ENCODE measurements at regions not wholly inside any gene's neighbourhood (a gene's known extent, or its start where the extent isn't known, plus 50 kb on each side); places are given as distances from the start of the nearest gene placed in this dataset.

GRCh38 chr14:38808734-38809455, 294.1 kb downstream of the SEC23A start:
- H3K36me3 ChIP-seq (ENCODE audit: control insufficient read depth in 2 of 4, insufficient read depth in 4 of 4, low read length in 3 of 4): no peaks in the 10 kb centered on the region
- H3K79me1 ChIP-seq (ENCODE audit: low read depth, low read length): no peaks in the 10 kb centered on the region
- TF ChIP-seq SUZ12 (IDR thresholded peaks at IDR 0.05; ENCODE audit: low read length): no peak
- peak in 2 of 3 experiments; percentile 14 to 43; a peak in 2 of 4 replicates for TF ChIP-seq CTCF (IDR thresholded peaks at IDR 0.05; ENCODE audit: control extremely low read depth in 1 of 3, insufficient read depth in 1 of 3, low read depth in 1 of 3, low read length in 3 of 3)
- H4K20me1 ChIP-seq (replicated peaks in 1 of 2; ENCODE audit: control insufficient read depth in 1 of 2, insufficient read depth in 2 of 2, low read length in 2 of 2): no peaks in the 10 kb centered on the region
- H2BK120ac ChIP-seq (replicated peaks; ENCODE audit: low read depth, low read length): no peak overlapping the region
- no peak overlapping the region for H3K4ac ChIP-seq (replicated peaks; ENCODE audit: insufficient read length, low read depth, low read length)
- H3K4me1 ChIP-seq (replicated peaks in 1 of 4; ENCODE audit: control insufficient read depth in 3 of 4, insufficient read depth in 4 of 4, low read length in 3 of 4): no peaks in the 10 kb centered on the region; a peak in 1 of 7 replicates
- H4K91ac ChIP-seq (replicated peaks; ENCODE audit: insufficient read length, low read length): no peak overlapping the region
- FAIRE-seq: no peak
- H2BK20ac ChIP-seq (ENCODE audit: low read length): no peak overlapping the region
- H2AFZ ChIP-seq (ENCODE audit: low read length): peak overlapping the region; percentile 65; the same call in 1 of the 2 replicates
- H3K4me3 ChIP-seq (ENCODE audit: extremely low read depth in 1 of 4, insufficient read depth in 2 of 4, low read depth in 3 of 4, low read length in 4 of 4): no peak overlapping the region
- no peaks in the 10 kb centered on the region for H3K27me3 ChIP-seq (replicated peaks in 1 of 4; ENCODE audit: control insufficient read depth in 3 of 4, extremely low read depth in 1 of 4, insufficient read depth in 3 of 4, low read length in 3 of 4)
- no peak overlapping the region for H2BK15ac ChIP-seq (ENCODE audit: low read length)
- ChIA-PET POLR2A (ENCODE audit: partially characterized antibody) (no interaction called here), CTCF (ENCODE audit: partially characterized antibody) (interaction anchor here (0.7 to 2.9 kb wide), 22 partner anchors 10 to 273 kb away, joined by 3 to 18 read pairs (median 4); no protein-coding TSS in a partner anchor)
- 89% methylated on average over 7 of the region's 7 CpGs; no CpG with 5 or more reads in 1 of the 2 experiments for WGBS, 2 experiments (ENCODE audit: extremely low coverage in 1 of 2, insufficient coverage in 1 of 2, insufficient read length in 1 of 2, insufficient replicate concordance in 2 of 2, low coverage in 1 of 2, low lambda C conversion rate in 2 of 2, missing lambda C conversion rate in 1 of 2)
- H3K14ac ChIP-seq (ENCODE audit: insufficient read length): no peak overlapping the region
- peak in 1 of 2 experiments; percentile 60 for DNase-seq (ENCODE audit: low read depth in 1 of 2, low spot score in 2 of 2)
- H2BK5ac ChIP-seq (ENCODE audit: low read depth, low read length): no peak overlapping the region
- H4K5ac ChIP-seq (ENCODE audit: insufficient read length, low read depth, low read length): no peak overlapping the region
- H3K9ac ChIP-seq (replicated peaks in 1 of 4; ENCODE audit: extremely low read depth in 1 of 4, low read depth in 3 of 4, low read length in 3 of 4): no peak overlapping the region
- H2BK12ac ChIP-seq (ENCODE audit: low read depth, low read length): 0 out of 2 replicates have a peak overlapping the region, but pooled peaks have one; percentile 55
- H2AK5ac ChIP-seq (ENCODE audit: low read depth, low read length): no peak overlapping the region
- no peaks in the 10 kb centered on the region for H3K23me2 ChIP-seq (ENCODE audit: low read depth, low read length)
- peak overlapping the region; percentile 57; the same call in 1 of the 2 replicates for H4K8ac ChIP-seq (ENCODE audit: extremely low read depth, insufficient read depth, low read length)
- H3K4me2 ChIP-seq (ENCODE audit: insufficient read depth in 1 of 2, low read depth in 2 of 2, low read length in 2 of 2): no peak overlapping the region
- no peak overlapping the region for H3K18ac ChIP-seq (ENCODE audit: extremely low read depth, low read length)
- H3K27ac ChIP-seq (ENCODE audit: low read depth, low read length): no peak overlapping the region
- no peaks in the 10 kb centered on the region for H3K79me2 ChIP-seq (ENCODE audit: control insufficient read depth in 1 of 2, insufficient read depth in 2 of 2, low read length in 2 of 2)
- H3K23ac ChIP-seq (ENCODE audit: insufficient read length): no peak overlapping the region
- H3K9me3 ChIP-seq (ENCODE audit: insufficient read depth in 2 of 2, low read depth in 1 of 2, low read length in 1 of 2): no peaks in the 10 kb centered on the region
- no peak overlapping the region for H3K56ac ChIP-seq (replicated peaks; ENCODE audit: insufficient read length, low read depth, low read length)

Measured in H1 (cell line).